NCI-H2081 (cell line): ENCODE measurements at regions not wholly inside any gene's neighbourhood (a gene's known extent, or its start where the extent isn't known, plus 50 kb on each side); places are given as distances from the start of the nearest gene placed in this dataset.

Experiments
- DNase-seq, 2 experiments: peaks; one replicate each; lab custom pipeline; 2025; lab: John Stamatoyannopoulos, UW

DNA sequence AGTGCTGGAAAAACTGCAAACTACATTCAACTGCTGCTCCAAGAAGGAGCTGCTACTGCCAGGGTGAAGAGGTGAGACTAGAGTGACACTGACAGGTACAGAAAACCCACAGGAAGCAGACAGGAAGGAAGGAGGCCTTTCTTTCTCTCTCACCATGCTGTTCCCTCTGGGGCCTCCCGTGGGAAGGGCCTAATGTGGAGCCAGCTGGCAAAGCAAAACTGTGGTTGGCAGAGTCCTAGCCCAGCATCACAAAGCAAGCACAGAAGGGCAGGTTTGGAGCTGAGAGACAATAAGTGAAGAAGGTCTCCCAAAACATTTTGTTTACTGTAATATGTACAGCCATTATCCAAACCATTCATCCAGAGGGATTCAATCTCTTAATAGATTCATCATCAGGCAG lies 122.5 kb upstream of the MAX start:
- DNase-seq = peak; percentile 25 to 41

DNA sequence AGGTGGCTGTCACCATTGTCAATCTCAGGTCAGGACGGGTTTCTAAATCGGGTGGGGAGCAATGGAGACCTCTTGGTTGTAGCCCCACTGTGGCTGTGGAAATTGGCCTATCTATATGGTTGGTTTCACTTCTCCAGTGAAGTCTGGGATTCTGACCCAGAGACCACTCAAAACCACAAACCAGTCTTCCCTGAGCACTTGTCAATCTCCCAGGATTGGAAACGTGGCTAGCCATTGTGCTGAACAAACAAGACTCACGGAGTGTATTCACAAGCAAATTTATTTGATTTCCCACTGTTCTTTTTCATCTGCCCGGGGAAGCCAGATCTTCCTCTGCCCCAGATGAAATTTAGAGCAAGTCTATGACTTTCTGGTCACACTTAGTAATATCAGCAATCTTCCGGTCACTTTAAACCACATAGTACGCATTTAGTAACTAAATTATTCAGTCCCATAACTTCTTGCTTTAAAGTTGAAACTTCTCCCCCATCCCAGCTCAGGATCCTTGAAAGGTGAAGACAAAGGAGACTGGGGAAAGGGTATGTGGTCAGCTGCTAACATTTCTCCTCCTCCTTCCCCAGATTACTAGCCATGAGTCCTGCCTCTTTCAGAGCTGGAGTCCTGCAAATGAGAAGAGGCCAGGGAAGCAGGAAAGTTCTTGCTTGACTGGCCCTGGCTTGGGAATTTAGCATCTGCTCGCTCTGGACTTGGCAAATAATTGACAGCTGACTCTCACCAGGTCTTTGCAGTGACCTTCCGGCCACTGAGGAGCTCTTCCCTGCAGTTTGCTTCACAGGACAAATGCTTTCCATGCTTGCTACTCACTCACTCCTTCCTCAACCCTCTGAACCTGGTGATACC lies 123.2 kb upstream of the MAX start:
- no peak for DNase-seq

DNA sequence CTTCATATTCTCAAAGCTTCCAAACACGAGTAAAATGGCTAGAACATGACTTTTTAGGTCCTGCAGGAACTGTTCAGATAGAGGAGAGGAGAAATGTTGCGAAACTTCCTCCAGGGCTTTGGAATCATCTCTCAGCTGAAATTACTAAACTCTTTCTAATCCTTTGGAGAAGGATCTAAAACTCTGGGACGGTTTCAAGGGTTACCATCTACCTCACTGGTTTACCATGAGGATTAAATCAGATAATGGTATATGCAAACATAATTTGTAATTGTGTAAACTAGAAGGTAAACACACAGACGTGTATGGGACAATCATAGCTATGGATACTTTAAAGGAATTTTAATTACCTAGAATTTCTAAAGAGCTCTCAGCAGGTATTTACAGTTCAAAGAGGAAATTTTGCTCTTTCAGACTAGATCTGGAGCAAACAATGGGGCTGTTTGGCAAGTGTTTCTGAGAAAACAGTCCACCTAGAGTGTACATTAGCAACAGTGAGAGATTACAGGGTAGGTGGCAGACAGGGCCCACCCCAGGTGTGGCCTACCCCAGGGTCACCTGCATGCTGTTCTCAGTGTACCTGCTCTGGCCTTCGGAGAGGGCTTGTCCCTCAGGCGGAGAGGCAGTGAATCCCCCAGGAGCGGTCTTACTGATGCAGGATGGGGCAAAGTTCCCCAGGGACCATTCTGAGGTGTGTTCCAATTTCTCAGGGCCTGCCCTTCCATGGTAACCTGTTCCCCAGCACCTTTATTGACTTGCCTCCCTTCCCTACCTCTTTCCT lies 124.7 kb upstream of the MAX start:
- DNase-seq = peak in 1 of 2 experiments; percentile 14

DNA sequence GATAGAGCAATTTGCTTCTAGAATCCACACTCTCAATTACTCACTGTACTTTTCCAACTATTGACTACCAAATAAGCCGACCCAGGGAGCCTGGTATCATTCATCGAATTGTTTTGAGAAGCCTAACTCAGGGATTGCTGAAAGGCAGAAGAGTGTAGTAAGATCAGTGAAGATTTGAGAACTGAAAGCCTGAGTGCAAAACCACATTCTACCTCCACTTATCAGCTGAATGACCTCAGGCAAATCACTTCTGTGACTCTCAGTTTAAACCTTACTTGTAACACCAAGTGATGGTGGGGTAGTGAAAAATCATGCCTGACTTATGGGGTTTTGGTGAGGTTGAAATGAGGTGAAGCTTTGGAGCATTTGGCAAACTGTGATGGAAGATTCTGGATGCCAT lies 126.1 kb upstream of the MAX start:
- no peak for DNase-seq

DNA sequence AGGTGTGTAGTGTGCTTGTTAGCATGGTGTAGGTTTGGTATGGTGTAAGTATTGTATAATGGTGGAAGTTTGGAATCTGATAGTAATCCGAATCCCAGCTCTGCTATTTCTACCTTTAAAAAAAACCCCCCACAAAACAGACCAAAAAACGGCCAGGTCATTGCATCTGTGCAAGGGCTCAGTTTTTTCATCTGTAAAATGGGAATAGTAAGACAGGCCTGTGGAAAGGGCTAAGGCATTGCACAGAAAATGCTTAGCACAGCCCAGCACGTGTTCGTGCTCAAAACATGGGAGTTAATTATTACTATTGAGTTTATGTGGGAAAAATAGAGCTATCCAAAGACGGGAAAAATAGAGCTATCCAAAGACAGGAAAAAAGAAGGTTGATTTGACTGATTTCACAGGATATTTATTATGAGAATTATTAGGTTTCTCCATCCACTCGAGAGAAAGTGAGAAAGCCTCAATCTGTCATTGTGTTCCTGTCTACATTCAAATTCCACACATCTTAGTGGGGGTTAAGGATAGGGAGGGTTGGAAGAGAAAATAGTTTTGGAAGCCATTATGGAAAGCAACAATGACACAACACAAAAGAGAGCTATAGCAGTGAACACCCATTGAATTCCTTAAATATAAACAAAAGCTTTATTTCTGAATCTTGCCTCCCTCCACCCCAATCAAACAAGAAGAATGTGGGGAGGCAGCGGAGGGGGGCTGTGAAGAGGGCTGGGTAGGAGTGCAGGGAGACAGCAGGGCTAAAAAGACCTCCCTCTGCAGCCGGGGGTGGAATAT lies 126.8 kb upstream of the MAX start:
- no peak for DNase-seq

DNA sequence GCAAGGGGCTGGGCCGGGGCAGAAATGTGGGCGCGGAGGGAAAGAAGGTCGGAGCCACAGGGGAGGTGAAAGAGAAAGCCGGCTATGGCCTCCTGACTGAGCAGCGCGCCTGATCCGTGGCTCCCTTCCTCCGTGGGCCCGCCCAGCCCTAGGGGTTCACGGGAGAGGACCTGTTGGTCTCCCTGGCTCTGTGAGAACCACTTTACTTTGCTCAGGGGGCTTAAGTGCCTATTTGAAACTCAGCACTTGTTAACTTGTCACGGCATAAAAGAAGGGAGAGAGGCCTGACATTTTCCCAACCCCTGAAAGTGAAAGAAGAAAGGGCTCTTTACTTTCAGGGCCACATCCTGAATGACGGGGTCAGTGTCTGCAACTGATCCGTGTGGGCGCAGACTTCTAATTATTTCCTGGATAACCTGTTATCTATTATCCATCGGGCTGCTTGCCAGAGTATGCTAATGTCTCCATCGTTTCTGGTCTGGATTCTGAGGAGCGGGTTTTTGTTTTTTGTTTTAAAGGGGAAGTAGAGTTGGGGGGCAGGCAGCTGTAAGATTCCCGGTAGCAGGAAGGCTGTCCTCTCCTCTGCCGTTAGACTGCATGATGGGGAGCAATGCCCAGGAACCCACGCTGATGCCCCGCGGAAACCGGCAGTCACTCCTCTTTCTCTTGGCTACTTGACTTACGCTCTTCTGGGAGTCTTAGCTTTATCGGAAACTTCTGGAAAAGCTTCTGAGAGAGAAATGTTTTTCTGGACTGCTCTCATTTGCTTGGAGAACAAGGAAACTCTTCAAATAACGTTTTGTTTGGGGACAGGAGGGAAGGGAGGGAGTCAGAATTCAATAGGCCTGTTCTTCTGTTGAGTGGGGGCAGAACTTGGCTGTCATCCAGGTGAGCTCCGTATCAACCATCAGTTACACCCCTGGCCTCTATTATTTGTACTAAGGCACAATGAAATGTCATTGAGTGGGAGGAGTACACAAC lies 127.7 kb upstream of the MAX start:
- DNase-seq = peak; percentile 57 to 82

DNA sequence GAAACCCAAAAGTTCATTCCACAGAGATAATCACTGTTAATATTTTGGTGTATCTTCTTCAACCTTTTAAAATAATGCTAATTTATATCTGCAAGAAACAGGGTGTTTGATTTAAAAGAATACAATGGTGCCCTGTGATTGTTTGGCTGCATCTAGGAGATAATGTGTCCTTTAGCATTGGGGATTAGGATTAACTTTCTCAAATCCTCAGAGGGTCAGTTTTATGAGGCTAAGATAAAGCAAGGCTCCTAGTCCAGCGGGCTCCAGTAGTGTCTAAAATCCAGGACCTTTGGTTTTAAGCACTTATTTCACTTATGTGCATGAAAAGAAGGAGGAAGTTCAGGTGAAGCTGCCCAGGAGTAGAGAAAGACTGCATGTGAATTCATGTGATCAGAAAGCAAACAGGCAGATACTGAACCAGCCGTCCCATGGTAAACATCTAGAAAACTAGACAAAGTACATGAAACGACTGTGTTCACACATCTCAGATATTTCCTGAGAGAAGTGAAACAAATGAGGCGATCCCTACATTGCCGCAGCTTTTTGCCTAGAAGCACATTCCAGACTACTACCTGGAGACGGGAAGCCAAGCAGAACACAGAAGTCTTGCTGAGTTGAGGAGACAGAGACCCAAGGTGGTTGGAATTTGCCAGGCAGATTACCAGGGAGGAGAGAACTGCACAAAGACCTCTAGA lies 129.1 kb upstream of the MAX start:
- no peak for DNase-seq

DNA sequence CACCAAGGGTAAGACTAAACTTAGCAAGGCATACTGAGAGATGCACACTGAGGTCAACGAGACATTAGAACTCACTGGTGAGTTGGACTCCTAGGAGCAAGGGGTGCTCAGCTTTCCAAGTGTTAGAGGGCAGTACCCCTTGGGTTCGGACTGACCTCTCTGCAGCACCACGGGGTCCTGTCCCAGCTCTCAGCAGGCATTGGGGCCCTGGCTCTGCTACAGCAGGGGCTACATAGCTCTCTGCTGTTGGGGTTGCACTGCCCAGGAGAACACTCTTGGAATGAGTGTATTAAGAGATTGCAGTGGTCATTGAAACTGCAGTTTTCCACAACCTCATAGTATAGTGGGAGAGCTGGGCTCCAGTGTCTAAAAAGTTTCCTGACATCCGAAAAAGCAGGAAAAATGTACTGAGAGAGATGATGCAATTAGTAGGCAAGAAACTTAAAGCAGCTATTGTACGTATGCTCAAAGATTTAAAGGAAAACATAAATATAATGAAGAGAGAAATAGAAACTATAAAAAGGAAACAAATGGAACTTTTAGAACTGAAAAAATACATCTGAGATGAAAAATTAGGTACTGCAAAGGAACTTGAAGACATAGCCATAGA lies 132.5 kb upstream of the MAX start:
- DNase-seq = no peak

DNA sequence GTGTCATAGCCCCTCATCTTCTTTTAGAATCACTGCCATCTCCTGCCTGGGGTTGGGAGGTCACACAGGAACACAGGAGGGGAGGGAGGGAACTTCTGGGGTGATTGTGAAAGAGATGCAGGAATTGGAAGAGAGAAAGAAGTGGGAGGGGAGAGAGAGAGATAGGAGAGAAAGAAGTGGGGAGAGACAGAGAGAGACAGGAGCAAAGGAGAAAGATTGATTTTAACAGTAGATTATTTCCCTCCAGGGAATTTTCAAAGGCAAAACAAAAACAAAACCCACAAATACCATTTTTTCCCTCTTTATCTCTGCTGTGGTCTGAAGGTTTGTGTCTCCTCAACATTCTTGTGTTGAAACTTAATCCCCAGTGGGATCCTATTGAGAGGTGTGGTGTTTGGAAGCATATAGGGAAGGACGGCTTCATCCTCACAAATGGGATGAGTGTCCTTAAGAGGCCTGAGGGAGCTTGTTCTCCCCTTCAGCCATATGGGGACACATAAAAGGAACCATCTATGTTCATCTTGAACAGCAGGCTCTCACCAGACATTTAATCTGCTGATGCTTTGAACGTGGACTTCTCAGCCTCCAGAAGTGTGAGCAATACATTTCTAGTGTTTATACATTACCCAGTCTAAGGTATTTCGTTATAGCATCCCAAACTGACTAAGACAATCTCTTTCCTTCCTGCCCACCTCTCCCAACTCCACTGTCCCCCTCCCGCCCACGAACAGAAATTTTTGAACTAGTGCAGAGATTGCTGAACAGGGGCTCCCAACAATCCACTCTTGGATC lies 134.9 kb upstream of the MAX start:
- DNase-seq = no peak

DNA sequence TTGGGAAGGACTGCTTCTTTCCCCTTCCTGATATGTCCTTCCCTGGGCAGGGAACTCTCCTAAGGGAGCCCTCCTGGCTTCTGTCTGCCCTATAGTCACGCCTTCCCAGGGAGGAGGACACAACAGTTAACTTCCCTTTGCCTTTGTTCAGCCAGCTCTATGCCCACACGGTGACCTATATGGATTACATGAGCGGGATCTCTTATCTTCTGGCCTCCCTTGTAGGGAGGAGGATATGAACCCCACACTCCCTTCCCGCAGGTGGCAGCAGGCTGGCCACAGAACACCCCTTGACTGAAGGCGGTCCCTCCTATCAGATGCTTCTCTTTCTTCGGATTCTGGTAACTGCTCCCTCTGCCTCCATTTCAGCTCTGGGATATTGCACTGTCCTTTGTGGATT lies 135.6 kb upstream of the MAX start:
- no peak for DNase-seq

DNA sequence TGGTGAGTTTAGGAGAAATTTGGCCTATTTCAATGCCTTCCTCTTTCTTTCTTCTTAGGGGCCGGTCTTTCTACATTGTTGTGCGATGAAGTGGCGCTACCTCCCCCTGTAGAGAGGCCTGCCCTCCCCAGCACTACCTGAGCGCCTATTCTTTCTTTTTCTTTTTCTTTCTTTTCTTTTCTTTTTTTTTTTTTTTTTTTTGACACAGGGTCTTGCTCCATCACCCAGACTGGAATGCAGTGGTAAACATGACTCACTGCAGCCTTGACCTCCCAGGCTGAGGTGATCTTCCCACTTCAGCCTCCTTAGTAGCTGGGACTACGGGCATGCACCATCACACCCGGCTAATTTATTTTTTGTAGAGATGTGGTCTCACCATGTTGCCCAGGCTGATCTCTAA lies 136.1 kb upstream of the MAX start:
- DNase-seq = no peak

DNA sequence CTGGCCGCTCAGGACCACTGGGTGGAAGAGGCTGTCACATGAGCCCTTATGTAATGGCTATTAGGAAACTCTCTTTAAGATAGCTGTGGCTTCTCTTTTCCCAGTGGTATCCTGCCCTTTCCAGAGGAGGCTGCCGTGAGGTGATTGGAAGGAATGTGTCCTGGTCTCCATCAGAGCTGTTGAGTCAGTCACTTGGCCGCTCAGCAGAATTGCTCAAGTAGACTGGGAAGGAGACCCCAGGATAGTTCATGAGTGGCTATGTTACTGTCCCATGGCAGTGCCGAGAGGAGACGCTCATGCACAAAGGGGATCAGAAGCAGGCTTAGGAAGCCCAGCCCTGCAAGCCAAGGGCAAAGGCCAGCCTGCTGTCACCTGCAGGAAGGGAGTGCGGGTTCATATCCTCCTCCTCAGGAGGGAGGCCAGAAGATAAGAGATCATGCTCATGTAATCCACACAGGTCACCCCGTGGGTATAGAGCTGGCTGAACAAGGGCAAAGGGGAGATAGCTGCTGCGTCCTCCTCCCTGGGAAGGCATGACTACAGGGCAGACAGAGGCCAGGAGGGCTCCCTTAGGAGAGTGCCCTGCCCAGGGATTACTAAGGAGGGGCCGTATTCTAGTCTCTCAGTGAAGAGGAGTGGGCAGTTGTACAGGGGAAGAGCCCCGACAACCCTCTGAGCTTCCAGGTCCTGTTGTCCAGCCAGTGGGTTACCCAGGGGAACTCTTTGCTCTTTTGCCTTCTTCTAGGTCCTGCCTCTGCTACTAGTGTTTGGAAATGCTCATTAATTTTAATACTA lies 137.0 kb upstream of the MAX start:
- DNase-seq = no peak

DNA sequence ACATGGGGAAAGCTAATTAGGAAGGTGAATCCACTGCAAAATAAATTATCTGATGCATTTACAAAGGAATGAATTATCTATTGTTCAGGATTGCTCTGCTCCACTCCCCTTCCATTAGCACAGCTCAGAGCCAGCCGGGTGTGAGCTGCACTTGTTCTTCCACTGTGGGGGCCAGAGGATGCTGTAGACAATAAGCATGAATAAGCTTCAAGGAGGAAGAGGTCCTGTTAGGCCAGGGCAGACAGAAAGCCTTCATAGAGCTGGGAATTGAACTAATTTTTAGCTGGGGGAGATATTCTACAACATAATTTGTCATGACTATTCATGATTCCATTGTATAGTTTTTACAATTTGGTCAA lies 137.6 kb upstream of the MAX start:
- no peak for DNase-seq

DNA sequence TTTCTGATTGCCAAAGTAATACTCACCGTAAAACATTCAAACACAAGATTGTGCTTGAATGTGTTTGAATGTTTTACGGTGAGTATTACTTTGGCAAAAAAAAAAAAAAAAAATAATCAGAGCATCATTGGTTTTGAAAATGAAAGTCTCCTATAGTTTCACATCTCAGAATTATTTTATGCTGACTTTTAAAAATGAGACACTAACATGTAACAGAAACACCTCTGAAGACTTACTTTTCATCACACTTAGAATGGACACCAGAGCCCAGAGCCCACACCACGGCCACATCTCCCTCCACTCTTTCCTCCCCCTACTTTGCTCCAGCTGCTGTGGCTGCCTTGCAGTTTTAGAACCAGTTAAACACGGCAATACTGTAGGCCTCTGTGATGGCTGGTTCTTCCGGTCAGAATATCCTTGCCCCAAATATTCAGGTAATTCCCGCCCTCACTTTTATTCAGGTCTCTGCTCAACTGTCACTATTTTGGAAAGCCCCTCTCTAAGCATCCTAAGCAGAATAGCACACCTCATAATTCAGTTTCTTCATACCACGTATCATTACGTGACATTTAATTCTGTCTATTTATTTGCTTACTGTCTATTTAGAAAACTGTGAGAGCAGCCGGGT lies 138.9 kb upstream of the MAX start:
- DNase-seq = no peak

DNA sequence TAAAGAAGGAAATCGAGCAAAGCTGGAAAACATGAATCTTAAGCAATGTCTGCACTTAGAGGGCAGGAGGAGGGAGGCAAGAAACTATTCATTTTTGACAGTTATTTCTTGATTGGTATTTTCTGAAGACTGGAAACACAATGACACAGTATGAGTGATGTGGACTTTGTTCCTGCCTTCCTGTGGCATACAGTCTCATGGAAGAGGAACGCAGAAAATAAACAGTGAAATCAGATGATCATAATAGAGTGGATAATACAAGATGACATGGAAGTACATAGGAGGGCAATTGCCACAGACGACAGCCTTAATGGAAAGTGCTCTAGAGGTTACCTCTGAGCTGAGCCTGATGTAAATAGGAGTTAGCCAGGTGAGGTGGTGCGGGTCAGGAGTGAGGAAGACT lies 140.4 kb upstream of the MAX start:
- no peak for DNase-seq

DNA sequence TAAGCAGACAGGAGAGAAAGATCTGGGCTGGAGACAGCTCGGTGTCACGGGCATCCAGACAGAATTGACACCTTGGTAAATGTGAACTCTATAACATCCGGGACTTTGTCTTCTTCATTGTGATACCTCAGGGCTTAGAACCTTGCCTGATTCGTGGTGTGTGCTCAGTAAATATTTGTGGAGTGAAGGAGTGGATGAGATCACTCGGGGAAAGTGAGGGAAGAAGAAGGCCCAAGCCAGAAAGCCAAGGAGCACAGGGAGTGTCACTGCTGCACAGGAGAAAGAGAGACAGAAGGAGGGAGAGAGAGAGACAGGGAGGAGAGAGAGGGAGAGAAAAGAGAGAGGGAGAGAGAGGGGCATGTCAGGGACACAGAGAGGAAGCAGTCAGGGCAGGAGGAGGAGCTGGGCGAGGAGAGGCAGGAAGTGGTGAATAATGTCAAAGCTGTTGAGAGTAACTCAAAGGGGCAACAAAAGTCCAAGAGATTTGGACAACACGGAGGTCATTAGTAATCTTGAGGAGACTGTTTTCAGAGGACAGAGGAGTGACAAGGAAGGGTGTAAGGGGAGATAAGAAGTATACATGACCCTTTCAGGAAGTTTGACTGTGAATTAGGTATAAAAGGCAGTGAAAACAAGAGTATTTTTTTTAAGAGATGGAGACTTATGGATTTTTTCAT lies 141.6 kb upstream of the MAX start:
- DNase-seq = no peak

DNA sequence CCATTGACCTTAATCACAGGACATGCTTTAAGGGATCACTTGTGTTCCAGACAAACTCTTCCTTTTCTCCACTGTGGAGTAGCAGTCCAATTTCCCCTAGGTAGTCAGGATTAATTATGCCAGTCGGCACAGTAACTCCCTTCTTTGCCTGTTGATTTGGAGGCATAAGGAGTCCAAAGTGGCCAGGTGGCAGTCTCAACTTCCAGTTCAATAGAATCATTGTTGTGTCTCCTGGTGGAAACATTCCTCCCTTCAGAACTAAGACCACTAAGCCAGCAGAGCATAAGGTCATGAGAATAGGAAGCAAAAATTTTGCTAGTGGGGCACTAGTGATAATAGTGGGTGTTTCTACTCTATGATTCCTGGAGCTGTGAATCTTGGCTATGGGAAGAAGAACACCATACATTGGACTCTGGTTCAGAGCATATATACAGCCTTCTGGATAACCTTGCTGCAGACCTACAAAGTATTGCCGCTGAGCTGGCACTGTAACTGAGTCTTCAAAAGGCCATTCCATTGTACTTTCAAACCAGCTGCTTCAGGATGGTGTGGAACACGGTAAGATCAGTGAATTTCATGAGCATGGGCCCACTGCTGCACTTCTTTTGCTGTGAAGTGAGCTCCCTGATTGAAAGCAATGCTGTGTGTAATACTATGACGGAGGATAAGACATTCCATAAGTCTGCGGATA lies 147.3 kb upstream of the MAX start:
- DNase-seq = no peak
